HG03520 (cell line): ENCODE measurements at regions not wholly inside any gene's neighbourhood (a gene's known extent, or its start where the extent isn't known, plus 50 kb on each side); places are given as distances from the start of the nearest gene placed in this dataset.

Source experiments
- ATAC-seq: cut with Tn5 transposase; IDR thresholded peaks from one replicate; pipeline ENCODE4 v1.9.1; 2021; ENCODE audit warnings: mild to moderate bottlenecking, moderate library complexity; ENCODE audit not compliant: unreplicated experiment

DNA sequence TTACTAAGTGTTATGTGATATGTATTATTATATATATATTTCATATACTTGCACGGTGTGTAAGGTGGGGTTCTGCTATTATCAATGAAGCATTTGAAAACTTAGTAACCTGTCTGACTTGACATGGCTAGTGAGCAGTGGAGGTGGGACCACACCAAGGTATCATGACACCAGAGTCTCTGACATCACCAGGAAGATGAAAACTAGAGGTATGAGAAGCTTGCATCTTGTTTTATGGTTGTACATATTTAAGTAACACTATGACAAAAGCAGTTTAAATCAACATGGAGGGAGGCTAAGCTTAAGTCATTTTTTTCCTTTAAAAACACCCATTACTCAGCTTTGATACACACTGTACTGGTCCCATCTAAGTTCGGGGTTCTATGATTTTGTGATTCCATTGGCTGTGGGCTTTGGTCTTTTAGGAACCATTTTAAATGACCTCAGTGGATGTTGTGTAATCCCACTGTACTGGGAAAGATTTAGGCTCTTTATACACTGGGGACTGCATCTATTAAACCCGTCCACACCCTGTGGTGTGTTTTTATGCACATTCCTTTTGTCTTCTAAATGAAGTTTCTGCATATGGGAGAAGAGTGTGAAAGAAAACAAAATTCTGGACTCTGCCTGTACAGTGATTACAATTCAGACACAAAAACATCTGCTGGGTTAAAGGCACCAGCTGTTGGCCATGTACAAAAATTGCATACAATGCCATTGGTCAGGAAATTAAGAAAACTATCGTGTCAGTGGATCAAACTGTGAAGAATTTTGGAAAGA, 570.6 kb downstream of the SPRY1 start:
- ATAC-seq: no peak

DNA sequence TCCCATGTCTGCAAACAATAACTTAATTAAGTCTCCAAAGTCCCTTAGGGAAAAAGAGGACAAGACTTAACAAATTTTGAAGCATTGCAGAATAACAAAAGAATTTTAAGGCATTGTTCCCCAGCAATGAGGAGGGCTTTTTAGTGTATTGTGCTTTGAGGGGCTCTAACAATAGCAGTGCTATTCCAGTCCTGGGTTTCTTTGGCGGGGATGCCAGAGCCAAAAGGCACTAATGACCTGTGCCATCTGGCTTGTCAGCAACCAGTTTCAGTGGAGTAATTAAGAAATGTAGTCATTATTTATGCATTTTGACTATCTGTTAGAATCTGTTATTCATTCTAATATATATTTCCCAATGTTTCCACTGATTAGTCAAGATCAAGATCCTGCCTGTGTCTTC, 575.4 kb downstream of the SPRY1 start:
- ATAC-seq: no peak

DNA sequence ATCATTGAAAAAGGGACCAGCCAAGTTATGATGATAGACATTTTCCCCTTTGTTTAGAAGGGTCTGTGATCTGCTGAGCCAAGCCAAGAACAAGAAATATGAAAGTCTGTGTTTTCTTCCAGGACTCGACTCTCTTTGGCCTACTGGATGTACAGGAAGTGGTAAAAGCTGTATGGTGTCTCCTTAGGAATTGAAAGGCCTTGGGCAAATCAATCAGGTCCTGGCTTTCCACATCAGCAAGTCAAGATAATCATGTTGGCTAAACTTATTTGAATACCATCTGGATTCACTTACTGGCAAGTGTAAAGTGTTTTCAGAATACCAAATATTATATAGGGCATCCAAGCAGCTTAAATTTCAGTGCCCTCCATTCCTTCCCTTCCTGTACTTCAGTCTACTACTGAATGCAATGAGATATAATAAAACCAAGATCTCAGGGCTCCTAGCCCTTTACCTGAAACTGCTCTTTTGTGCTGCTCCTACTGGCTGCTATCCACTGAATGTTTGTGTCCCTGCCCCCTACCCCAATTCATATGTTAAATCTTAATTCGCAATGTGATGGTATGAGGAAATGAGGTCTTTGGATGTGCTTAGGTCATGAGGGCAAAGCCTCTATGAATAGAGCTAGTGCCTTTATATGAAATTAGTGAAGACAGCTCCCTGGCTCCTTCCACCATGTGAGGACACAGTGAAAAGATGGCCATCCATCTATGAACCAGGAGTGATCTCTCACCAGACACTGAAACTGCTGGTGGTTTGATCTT, 578.0 kb downstream of the SPRY1 start:
- ATAC-seq: no peak

DNA sequence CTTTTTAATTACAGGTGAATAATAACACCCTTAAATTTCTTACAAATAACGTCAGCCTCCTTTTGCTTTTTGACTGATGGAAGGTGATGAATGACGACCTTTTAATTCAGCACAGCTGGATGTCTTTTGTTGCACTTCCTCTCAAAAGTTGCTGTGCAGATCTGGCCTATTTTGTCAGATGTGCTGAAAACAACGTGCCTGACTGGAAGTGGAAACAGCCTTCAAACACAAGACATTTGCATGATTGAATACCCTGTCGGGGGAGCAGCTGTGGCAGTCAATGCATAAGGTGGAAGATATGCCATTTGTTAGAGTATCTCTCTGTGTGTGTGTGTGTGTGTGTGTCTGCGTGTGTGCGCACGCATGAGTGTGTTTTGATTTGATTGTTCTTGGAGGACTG, 579.7 kb downstream of the SPRY1 start:
- no peak for ATAC-seq

DNA sequence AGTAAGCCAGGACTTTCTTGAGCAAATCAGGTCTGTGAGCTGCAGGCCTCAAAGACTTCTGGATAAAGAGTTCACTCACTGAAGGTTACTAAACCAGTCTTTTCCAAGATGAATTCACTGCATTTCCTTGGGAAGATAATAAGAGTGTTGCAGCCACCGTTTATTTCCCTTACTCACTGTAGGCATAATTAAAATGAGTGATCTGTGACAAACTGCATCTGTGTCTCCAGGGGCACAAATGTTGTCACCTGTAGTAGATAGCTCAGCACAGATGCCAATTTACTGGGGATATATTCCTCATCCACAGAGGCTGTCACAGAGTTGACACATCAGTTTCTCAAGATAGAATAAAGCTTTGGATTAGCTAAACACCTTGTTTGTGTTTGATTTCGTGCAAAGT, 580.2 kb downstream of the SPRY1 start:
- ATAC-seq: no peak

DNA sequence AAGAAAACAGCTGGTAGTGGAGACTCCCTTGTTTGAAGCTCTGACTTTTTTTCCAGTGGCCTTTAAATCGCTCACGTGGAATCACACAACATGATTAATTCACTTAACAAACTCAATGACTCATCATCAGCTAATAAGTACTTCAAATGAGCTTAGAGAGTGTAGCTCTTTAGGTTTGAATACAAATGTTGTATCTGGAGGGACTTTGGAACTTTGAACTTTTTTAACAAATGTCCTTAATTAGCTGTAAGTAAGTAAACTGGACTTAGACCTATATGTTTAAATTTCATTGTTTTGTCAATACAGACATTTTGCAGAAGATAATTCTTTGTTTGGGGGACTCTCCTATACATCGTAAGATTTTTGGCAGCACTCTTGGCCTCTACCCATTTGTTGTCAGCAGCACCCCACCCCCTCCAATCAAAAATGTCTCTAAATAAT, 581.1 kb downstream of the SPRY1 start:
- no peak for ATAC-seq

DNA sequence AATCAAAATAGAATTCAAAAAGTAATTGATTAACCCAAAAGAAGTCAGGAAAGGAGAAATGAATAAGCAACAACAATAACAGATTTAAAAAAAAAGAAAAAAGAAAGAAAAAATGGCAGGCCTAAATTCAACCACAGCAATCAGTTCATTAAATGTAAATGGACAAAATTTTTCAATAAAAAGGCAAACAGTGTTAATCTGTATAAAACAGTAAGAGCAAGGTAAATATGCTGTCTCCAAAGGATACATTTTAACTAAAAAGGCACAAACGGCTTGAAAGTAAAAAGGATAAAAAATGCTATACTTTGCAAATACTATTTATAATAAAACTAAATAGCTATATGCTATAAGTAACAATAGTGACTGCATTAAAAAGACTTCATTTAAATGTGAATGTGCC, 582.0 kb downstream of the SPRY1 start:
- no peak for ATAC-seq

DNA sequence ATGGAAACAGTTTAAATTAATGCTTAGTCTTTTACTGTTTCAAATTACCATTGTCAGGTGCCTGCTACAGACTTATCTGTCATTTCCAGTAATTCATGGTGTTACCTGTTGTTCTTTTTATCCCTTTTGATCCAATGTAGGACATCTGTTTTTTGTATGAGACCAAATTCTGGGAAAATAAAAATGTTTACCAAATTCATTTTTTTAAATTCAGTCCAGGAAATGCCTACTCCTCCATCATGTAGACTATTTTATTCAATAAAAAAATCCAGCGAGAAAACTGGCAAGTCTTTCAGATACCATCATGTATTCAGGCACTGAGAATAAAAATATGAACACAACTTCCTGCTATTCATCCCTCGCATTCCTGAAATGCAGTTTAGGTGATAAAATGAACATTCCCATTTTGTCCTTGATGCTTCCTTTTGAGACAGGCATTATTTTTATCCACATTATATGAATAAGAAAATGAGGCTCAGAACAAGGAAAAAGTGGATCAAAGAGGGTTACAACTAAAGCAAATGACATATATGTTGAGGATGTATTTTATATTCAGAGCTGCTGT, 584.2 kb downstream of the SPRY1 start:
- no peak for ATAC-seq

DNA sequence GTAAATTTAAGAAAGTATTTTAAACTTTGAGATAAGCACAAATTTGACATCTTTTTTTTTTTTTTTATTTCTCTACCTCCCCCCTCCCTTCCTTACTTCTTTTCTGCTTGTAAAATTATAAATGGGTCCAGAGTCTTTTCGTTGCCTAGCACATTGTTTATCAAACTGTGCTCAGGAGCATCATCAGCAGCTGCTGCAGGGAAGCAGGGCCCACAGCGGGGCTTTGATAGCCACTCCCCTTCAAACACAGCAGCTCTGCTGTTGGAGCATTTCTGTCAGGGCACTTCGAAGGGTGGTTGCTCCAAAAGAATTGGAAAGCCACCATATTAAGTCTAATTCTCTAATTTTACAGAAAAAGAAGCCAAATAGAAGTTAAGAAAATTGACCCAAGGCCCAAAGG, 588.3 kb downstream of the SPRY1 start:
- no peak for ATAC-seq

DNA sequence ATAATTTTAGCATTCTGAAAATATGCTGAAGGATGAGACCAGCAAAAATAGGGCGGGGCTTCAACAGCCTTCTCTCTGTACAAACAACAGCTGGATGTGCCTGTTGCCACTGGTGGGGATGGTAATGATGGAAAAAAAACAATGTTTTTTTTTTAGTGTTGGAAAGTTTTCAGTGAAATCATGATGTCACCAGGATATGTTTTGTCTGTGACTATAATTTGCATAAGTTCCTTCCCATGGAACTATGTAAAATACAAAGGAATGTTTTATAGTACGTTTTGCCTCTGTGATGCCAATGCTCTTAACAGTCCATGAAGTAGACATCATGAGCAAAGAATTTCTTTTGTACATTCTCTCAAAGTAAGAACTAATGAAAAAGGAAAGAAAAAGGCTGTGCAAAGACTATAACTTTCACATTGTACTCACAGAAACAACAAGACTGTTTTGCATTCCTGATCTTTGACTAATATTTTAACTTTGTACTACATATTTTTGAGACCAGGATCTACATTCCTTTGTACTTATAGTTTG, 589.7 kb downstream of the SPRY1 start:
- no peak for ATAC-seq

DNA sequence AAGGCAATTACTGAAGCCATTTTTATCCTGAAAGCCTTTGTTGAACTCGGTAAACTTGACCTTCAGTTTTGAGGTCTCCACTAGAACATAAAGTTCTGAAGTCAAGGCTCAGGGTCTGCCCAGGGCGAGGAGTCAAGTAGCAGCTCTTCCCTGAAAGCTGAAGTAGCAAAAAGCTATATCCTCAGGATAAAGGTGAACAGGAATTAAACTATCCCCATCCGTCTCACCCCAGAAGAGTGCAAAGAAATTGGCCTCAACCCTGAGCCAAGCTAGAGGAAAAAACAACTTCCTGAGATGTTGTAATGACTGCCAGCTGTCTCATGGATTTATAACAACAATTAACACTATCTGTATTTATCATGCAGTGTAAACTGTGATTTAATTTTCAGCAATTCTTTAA, 590.8 kb downstream of the SPRY1 start:
- ATAC-seq: no peak

DNA sequence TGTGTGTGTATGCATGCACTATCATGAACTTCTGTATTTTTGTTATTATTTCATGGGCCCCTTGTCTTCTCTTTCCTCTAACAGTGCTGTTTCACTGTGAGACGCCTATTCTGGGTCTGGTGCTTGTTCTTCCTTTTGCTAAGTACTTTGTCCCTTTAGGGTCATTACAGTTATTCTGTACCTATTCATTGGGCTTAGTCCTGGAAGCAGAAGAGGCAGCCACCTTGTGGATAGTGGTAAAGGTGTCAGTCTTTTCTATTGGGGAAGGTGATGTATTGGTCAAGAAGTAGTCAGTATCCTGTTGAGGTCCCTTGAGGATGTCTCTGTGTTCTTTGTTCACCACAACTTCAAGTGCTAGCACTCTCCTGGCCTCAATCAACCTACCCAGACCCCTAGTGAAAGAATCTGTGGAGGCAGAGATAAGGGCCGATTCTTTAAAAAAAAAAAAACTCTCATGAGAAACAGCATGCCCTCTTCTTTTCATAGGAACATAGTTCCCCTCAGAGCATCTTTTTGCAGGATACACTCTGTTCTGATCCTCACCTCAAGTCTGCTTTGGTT, 593.8 kb downstream of the SPRY1 start:
- ATAC-seq: no peak

DNA sequence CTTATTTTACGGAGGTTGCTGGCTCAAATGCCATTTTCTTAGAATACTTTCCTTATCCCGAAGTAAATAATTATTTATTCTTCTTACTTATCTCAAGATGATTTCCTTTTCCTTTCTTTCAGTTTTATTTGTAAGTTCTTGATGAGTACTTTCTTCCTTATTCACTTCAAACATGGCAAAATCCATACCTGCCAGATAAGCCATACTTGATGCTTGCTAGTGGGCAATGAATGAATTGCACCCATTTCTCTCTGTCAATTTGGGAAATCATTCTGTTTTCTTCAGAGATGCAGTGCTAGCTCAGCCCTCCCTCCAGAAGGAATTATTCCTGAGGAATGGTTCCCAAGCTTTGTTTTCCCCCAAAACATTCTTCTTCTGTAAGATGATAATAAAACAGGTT, 598.3 kb downstream of the SPRY1 start:
- no peak for ATAC-seq

DNA sequence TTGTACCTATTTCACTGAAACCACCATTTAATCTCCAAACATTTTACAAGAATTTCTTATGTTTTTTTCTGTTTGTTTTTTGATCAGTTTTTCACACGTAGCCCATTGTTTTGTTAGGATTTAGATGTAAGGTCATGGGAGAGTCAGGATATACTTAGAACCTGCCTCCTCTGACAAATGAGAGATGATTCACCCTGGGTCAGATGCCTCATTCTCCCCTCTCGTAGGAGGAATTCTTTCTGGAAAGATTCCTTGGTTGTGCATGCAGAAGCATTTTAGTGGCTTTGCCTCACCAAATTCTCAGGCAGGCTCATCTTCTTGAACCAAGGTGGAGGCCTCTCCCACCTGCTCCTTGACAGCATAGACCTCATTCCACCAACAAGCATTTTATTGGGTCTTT, 599.3 kb downstream of the SPRY1 start:
- no peak for ATAC-seq

DNA sequence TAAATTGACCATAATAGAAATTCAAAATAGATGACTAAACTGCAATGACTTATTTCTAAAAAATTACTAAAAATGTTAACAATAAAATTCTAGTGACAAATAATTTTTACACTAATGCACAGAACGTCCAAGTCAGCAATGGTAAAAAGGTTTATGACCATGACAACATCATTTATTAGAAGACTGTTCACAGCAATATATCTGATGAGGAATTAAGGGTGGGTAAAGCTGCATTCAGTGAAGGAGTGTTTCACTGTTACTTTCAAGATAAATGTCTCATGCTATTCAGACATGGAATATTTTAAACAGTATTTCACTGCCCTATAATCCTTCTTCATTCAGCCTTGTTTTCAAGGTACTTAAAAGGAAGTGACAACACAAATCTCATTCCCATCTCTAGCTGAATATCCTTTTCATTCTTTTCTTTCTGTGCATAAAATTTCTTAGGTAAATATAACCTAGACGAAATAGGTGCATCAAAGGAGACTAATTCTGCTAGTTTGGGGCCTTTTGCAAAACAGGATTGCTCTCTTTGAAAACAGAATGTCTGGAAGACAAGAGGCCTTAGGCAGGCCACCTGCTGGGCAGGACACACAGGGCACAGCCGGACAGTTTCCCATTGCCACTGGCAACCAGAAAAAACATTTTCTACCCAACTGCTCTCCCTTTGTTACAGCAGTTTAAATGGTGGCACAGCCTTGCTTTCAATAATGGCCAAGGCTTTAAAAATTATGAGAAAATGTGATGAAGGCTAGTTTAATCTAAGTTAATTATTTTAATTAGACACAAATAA, 600.3 kb downstream of the SPRY1 start:
- ATAC-seq: no peak

DNA sequence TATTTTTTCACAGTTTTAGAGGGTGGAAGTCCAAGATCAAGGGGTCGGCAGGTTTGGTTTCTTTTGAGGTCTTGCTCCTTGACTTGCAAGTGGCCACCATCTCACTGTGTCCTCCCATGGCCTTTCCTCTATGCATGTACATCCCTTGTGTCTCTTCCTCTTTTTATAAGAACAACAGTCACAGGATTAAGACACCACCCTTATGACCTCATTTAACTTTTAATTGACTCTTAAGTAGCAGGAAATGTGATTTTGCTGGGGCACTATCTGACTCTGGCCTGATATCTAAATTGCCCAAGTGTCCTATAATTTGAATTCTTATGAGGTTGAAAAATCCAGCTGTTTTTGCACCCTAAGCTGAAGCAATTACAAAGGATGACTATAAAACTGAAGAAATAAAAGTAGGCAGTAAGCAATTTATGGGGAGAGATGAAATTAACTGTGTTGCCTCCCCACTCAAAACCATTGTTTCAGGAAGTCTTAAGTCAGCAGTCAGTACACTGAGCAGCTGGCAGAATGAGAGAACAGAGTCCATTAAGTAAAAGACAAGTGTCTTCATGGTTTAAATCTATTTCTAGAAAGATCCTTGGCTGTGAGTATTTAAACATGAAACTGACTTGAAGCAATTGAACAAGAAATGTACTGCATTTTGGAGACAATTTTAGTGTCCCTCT, 601.3 kb downstream of the SPRY1 start:
- no peak for ATAC-seq

DNA sequence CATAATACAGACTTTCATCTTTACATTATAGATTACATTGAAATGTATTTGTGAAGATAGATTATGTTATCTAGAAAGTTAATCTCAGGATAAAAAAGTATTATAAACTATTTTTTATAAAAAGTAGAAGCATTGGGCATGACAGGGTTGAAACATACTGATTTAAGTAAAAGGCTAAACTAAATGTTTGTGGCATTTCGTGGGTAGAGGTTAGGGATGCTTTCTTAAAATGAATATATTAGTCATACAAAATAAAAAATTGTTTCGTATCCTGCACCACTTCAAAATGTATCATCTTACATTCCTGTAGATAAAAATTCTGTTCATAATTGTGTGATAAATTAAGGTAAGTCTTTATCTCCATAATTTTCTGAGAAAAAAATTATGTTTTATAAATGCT, 603.6 kb downstream of the SPRY1 start:
- ATAC-seq: no peak

DNA sequence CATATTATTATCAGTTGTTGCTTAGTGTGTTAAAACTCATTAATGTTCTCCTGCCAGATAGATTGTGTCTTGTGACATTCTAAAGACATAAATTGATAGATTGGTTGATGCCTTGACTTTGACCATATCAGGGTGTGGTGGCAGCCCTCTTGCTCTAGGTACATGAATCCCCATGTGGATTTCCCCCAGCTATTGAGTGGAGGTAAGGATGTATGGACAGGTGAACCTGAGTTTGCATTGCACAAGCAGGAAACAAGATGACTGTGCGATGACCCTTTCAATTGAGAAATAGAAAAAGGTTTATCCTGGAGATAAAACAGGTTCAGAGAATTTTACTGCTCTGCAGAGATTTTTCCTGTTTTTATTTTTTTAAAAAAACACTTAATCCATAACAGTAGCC, 619.2 kb downstream of the SPRY1 start:
- ATAC-seq: no peak

DNA sequence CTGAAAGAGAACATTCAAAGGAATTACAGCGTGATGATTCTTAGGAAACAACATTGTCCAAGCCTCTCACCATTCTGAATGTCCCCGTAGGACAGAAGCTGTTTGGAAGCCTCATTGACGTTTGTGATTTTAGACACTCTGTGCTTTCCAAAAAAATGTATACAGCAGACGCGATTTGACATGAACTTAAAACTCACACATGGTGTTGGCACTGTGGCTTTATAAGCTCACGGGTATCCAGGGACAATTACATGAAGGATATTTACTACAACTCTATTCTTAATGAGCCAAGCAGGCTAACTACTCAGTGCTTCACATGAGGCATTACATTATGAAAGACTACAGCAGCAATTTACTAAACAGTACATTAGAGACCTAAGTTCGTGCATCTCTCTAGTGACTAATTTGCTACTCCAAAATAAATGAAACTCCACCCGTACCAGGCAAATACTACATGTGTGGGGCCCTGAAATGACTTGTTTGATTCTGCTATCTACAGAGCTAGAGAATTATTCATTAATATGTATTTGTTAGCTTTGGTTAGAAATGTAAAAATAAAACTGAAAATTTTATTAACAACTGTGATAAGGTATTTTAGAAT, 620.7 kb downstream of the SPRY1 start:
- no peak for ATAC-seq
